HepG2 (cell line): ENCODE measurements at regions not wholly inside any gene's neighbourhood (a gene's known extent, or its start where the extent isn't known, plus 50 kb on each side); places are given as distances from the start of the nearest gene placed in this dataset.
A peak's percentile ranks its signal among the peaks of the same experiment; 100 is the strongest.

ENCODE experiments used
- CAMTA2 ChIP-seq: sonication (generic); formaldehyde crosslinking; IDR thresholded peaks from 2 replicates; pipeline ENCODE4 v1.4.0; 2020; ENCODE audit warnings: mild to moderate bottlenecking, missing genetic modification reagents, borderline replicate concordance
- ELF1 ChIP-seq: sonication (generic); formaldehyde crosslinking; IDR thresholded peaks from 2 replicates; pipeline ENCODE4 v1.4.0; 2020; ENCODE audit warnings: missing genetic modification reagents
- FOSL2 ChIP-seq: sonication (generic); formaldehyde crosslinking; IDR thresholded peaks from 2 replicates; pipeline ENCODE4 v1.4.0; 2020; ENCODE audit warnings: missing genetic modification reagents
- GABPA ChIP-seq, 2 experiments: IDR thresholded peaks; 2 replicates each; pipeline ENCODE4 v1.6.1; 2011 to 2016; ENCODE audit warnings: low read depth in 2 of 2, low read length in 1 of 2, missing biosample characterization in 1 of 2, missing genetic modification characterization in 1 of 2
- JUND ChIP-seq: sonication (generic); formaldehyde crosslinking; IDR thresholded peaks from 2 replicates; pipeline ENCODE4 v1.8.0; 2022; ENCODE audit warnings: mild to moderate bottlenecking, missing genetic modification reagents
- KDM2A ChIP-seq: sonication (generic); formaldehyde crosslinking; IDR thresholded peaks from 2 replicates; pipeline ENCODE4 v1.4.0; 2020; ENCODE audit warnings: low read depth, missing genetic modification reagents, borderline replicate concordance
- KDM5A ChIP-seq: fragments of 200-600 bp; sonication (generic); IDR thresholded peaks from 2 replicates; pipeline ENCODE4 v1.7.0; 2018; ENCODE audit warnings: antibody characterized with exemption, mild to moderate bottlenecking, low read length, borderline replicate concordance
- SIN3B ChIP-seq: fragments of 150-350 bp; IDR thresholded peaks from 2 replicates; pipeline ENCODE4 v1.6.1; 2014; ENCODE audit warnings: low read length
- SOX6 ChIP-seq, 2 experiments: fragments of 450-650 bp in 1 of 2; sonication (generic) in 1 of 2; formaldehyde crosslinking in 1 of 2; IDR thresholded peaks; 2 replicates each; pipeline versions ENCODE4 v1.4.0 to v1.6.1; 2017 to 2020; ENCODE audit warnings: antibody characterized with exemption in 1 of 2, mild to moderate bottlenecking in 1 of 2, missing genetic modification reagents in 1 of 2
- SP2 ChIP-seq: sonication (generic); formaldehyde crosslinking; IDR thresholded peaks from 2 replicates; pipeline ENCODE4 v1.5.1; 2020; ENCODE audit warnings: mild to moderate bottlenecking, missing genetic modification reagents
- ZFY ChIP-seq: sonication (generic); formaldehyde crosslinking; IDR thresholded peaks from 2 replicates; pipeline ENCODE4 v1.4.0; 2020; ENCODE audit warnings: missing genetic modification reagents
- ZMYM4 ChIP-seq: sonication (generic); formaldehyde crosslinking; IDR thresholded peaks from 2 replicates; pipeline ENCODE4 v1.8.1; 2023; ENCODE audit warnings: mild to moderate bottlenecking, missing genetic modification reagents
- ZNF430 ChIP-seq: sonication (generic); formaldehyde crosslinking; IDR thresholded peaks from 2 replicates; pipeline ENCODE4 v1.9.0; 2021; ENCODE audit warnings: mild to moderate bottlenecking, missing genetic modification reagents
- ZNF75D ChIP-seq: sonication (generic); formaldehyde crosslinking; IDR thresholded peaks from 2 replicates; pipeline ENCODE4 v1.8.1; 2023; ENCODE audit warnings: missing genetic modification reagents, mild to moderate bottlenecking, borderline replicate concordance
- TF ChIP-seq, protein P1 (sequence below): sonication (generic); formaldehyde crosslinking; IDR thresholded peaks from 2 replicates; pipeline ENCODE4 v1.5.0; 2020; ENCODE audit warnings: mild to moderate bottlenecking, missing genetic modification reagents, borderline replicate concordance
- TF ChIP-seq, protein P2 (sequence below), 2 experiments: sonication (generic) in 1 of 2; formaldehyde crosslinking in 1 of 2; IDR thresholded peaks; 2 replicates each; pipeline versions ENCODE4 v1.4.0 to v1.6.1; 2018 to 2020; ENCODE audit warnings: missing genetic modification reagents in 2 of 2, borderline replicate concordance in 1 of 2, low read depth in 1 of 2, mild to moderate bottlenecking in 1 of 2, missing biosample characterization in 1 of 2

DNA sequence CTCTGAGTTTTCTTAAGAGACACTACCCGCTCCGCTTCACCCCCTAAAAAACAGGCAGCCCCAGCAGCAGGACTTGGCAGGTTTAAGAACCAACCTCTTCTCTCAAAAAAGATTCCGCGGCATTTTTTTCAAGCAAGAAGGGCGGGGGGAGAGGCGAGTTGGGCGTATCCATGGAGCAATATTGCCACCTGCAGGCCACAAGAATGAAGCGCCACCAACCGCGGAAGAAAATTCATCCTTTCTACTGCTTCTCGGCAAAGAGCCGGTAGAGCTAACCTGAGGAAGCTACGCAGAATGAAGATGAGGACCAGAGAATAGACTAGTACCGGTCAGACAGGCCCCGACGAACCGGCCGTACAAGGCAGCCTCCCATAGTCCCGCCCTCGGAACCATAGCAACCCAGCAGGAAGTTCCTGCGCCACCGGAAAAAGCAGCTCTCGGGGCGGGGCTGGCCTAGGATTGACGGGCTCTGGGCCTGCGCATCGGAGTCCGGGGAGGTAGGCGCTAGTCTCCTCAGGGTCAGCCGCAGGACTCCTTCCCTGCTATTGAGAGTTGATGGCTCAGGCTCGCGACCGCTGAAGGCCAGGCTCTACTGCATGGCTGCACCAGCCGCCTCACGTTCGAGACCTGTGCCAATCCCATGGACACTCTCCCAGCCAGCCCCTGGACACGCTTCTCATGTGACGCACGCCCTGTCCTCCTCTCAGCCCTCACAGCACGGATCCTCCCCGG lies 76.9 kb downstream of the MAGED4 start (continued):
- TF ChIP-seq KDM2A (no peak), JUND (CRISPR knock-in tag) (0 out of 2 replicates have a peak, but pooled peaks have one; percentile 22), ZNF75D (CRISPR knock-in tag) (no peak), ZMYM4 (peak; percentile 67), ZFY (peak; percentile 46), FOSL2 (0 out of 2 replicates have a peak, but pooled peaks have one; percentile 8), GABPA (IDR thresholded peaks at IDR 0.05; ENCODE audit: low read depth, low read length) (peak; percentile 78), GABPA (CRISPR knock-in tag; IDR thresholded peaks at IDR 0.05; ENCODE audit: low read depth) (peak; percentile 92), ZNF430 (CRISPR knock-in tag) (0 out of 2 replicates have a peak, but pooled peaks have one; percentile 32), ELF1 (peak; percentile 37; the same call in 1 of the 2 replicates), KDM5A (peak; percentile 100), SIN3B (peak; percentile 66; the same call in 1 of the 2 replicates), SP2 (peak; percentile 83), SOX6 (IDR thresholded peaks at IDR 0.05) (no peak), SOX6 (CRISPR knock-in tag; IDR thresholded peaks at IDR 0.05) (peak; percentile 59), CAMTA2 (no peak)
- TF ChIP-seq, protein P1, sequence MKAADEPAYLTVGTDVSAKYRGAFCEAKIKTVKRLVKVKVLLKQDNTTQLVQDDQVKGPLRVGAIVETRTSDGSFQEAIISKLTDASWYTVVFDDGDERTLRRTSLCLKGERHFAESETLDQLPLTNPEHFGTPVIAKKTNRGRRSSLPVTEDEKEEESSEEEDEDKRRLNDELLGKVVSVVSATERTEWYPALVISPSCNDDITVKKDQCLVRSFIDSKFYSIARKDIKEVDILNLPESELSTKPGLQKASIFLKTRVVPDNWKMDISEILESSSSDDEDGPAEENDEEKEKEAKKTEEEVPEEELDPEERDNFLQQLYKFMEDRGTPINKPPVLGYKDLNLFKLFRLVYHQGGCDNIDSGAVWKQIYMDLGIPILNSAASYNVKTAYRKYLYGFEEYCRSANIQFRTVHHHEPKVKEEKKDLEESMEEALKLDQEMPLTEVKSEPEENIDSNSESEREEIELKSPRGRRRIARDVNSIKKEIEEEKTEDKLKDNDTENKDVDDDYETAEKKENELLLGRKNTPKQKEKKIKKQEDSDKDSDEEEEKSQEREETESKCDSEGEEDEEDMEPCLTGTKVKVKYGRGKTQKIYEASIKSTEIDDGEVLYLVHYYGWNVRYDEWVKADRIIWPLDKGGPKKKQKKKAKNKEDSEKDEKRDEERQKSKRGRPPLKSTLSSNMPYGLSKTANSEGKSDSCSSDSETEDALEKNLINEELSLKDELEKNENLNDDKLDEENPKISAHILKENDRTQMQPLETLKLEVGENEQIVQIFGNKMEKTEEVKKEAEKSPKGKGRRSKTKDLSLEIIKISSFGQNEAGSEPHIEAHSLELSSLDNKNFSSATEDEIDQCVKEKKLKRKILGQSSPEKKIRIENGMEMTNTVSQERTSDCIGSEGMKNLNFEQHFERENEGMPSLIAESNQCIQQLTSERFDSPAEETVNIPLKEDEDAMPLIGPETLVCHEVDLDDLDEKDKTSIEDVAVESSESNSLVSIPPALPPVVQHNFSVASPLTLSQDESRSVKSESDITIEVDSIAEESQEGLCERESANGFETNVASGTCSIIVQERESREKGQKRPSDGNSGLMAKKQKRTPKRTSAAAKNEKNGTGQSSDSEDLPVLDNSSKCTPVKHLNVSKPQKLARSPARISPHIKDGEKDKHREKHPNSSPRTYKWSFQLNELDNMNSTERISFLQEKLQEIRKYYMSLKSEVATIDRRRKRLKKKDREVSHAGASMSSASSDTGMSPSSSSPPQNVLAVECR: peak; percentile 17; the same call in 1 of the 2 replicates
- TF ChIP-seq, protein P2, sequence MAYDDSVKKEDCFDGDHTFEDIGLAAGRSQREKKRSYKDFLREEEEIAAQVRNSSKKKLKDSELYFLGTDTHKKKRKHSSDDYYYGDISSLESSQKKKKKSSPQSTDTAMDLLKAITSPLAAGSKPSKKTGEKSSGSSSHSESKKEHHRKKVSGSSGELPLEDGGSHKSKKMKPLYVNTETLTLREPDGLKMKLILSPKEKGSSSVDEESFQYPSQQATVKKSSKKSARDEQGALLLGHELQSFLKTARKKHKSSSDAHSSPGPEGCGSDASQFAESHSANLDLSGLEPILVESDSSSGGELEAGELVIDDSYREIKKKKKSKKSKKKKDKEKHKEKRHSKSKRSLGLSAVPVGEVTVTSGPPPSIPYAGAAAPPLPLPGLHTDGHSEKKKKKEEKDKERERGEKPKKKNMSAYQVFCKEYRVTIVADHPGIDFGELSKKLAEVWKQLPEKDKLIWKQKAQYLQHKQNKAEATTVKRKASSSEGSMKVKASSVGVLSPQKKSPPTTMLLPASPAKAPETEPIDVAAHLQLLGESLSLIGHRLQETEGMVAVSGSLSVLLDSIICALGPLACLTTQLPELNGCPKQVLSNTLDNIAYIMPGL (CRISPR knock-in tag; IDR thresholded peaks at IDR 0.05; ENCODE audit: borderline replicate concordance in 1 of 2, low read depth in 1 of 2): peak; percentile 28 to 39; a peak in 1 of 4 replicates
